AG09319 (cell line): ENCODE measurements at regions not wholly inside any gene's neighbourhood (a gene's known extent, or its start where the extent isn't known, plus 50 kb on each side); places are given as distances from the start of the nearest gene placed in this dataset.

Experiments
- DNase-seq: peaks from one replicate; pipeline ENCODE4 v3.0.0-alpha.2; 2010; ENCODE audit warnings: low read depth; ENCODE audit errors: extremely low read depth
- TF ChIP-seq, protein P1 (sequence below): IDR thresholded peaks from 2 replicates; pipeline ENCODE4 v1.5.1; 2011; ENCODE audit warnings: low read depth, mild to moderate bottlenecking, inconsistent platforms, low read length, moderate library complexity

DNA sequence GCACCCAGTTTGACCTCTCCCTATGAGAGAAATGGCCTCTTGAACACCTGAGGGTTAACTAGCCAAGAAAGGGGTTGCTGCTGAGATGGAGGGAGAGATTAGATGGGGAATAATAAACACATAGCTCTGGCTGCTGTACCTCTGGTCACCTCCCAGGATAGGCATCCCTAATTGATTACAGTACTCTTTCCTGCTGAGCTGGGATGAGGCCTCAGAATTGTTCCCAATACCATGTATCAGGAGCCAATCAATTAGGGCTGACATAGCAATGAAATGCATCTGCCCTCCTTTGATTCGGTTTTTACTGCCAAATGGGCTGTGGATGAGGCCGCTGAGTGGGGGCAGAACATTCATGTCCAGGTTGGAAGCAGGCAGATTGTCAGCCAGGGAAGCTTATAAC, 339.4 kb upstream of the SLCO3A1 start:
- TF ChIP-seq, protein P1, sequence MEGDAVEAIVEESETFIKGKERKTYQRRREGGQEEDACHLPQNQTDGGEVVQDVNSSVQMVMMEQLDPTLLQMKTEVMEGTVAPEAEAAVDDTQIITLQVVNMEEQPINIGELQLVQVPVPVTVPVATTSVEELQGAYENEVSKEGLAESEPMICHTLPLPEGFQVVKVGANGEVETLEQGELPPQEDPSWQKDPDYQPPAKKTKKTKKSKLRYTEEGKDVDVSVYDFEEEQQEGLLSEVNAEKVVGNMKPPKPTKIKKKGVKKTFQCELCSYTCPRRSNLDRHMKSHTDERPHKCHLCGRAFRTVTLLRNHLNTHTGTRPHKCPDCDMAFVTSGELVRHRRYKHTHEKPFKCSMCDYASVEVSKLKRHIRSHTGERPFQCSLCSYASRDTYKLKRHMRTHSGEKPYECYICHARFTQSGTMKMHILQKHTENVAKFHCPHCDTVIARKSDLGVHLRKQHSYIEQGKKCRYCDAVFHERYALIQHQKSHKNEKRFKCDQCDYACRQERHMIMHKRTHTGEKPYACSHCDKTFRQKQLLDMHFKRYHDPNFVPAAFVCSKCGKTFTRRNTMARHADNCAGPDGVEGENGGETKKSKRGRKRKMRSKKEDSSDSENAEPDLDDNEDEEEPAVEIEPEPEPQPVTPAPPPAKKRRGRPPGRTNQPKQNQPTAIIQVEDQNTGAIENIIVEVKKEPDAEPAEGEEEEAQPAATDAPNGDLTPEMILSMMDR = no peak
- DNase-seq = no peak

DNA sequence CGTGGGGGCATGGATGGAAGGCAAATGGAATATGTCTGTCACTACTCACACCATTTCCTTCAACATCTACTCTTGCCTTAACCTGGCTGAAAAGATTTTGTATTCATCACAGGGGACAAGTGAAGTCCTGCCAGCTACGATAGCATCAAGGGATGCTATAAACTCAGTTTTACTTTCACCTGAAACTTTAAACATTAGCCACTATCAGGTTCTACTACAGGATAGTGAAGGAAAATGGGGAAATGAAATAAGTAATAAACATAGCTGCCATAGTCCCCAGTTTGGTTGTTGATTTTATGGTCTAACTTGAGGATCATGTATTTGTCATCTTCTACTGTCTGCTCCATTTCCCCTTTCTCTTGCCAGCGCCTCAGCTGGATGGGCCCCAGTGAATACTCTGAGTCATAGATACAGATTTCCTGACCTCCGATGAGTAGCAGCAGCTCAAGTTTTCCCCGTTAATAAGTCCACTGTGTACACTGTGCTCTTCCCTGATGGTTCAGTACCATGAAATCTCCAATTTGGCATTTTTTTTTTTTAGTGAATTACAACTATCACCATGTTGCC, 338.2 kb upstream of the SLCO3A1 start:
- DNase-seq = peak; percentile 37
- TF ChIP-seq, protein P1 = no peak

DNA sequence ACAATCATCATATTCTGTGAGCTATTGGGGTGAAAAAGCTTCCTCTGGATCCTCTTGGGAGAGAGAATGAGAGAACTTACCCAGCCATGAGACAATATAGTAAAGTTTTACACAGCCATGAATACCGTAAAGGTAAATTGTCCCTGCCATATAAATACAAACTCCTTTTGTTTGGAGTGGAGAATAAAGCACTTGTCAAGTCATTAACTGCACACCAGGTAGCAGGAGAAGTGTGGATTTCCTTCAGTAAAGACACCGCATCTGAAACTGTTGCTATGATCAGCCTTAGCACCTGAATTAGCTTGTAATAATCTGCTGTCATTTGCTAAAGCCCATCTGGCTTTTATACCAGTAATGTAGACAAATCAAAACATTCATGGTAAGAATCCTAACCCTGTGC, 336.6 kb upstream of the SLCO3A1 start:
- TF ChIP-seq, protein P1 = no peak
- no peak for DNase-seq

- TF ChIP-seq, protein P1 = no peak
- no peak for DNase-seq
These were observed 335.9 kb upstream of the SLCO3A1 start for GRCh38 chr15:91517491-91518200.

GRCh38 chr15:91520850-91521249, 332.7 kb upstream of the SLCO3A1 start:
- TF ChIP-seq, protein P1 = no peak

GRCh38 chr15:91521548-91521947, 332.0 kb upstream of the SLCO3A1 start:
- TF ChIP-seq, protein P1 = no peak
- no peak for DNase-seq

More at GRCh38 chr15:91520850-91521249, 332.7 kb upstream of the SLCO3A1 start:
- DNase-seq = no peak

DNA sequence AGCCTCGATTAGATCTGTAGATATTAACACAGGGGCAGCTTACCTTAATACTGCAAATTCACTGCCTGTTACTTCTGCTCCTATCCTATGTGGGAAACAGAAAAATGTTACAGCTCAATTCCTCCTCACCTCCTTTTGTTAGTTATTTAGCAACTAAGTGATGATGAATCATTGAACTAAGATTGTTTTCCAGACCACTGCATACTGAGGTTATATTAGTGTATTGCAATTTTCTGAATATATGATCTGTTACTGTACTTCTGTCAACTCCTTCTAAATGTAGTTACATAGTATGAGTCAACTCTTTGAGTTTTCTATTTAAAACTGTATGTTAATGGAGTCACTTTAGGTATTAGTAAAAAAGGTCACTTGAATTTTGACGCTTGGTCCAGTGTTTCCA, 331.5 kb upstream of the SLCO3A1 start:
- TF ChIP-seq, protein P1 = no peak
- DNase-seq = no peak
